ENCODE measurements at regions not wholly inside any gene's neighbourhood (a gene's known extent, or its start where the extent isn't known, plus 50 kb on each side); places are given as distances from the start of the nearest gene placed in this dataset.

DNA sequence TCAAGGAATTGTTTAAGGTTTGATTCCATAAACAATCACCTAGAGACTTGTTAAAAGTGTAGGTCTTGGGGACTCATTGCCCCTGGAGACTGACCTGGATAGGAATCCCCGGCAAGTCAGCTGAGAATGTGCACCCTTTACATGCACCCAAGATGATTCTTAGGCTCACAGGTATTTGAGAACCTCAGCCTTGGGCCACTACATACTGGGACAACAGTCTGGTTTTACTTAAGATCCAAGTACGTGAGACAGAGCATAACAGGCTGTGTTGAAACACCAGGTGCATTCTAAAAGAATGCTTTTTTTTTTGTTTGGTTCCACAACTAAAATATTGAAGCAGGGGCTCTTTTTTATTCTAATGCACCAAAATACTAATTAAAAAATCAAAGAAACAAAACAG lies 215.8 kb downstream of the TMX3 start:
- H3K9me3 ChIP-seq: no peaks in the 10 kb centered on the region
- no peaks in the 10 kb centered on the region for H3K36me3 ChIP-seq
- no peak for ATAC-seq
- H3K27ac ChIP-seq: no peak overlapping the region
- no peaks in the 10 kb centered on the region for H3K27me3 ChIP-seq
- H3K4me1 ChIP-seq: no peaks in the 10 kb centered on the region
- intact Hi-C loops (cut with DNase I): no loop called here
- TF ChIP-seq, protein P1, sequence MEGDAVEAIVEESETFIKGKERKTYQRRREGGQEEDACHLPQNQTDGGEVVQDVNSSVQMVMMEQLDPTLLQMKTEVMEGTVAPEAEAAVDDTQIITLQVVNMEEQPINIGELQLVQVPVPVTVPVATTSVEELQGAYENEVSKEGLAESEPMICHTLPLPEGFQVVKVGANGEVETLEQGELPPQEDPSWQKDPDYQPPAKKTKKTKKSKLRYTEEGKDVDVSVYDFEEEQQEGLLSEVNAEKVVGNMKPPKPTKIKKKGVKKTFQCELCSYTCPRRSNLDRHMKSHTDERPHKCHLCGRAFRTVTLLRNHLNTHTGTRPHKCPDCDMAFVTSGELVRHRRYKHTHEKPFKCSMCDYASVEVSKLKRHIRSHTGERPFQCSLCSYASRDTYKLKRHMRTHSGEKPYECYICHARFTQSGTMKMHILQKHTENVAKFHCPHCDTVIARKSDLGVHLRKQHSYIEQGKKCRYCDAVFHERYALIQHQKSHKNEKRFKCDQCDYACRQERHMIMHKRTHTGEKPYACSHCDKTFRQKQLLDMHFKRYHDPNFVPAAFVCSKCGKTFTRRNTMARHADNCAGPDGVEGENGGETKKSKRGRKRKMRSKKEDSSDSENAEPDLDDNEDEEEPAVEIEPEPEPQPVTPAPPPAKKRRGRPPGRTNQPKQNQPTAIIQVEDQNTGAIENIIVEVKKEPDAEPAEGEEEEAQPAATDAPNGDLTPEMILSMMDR (IDR thresholded peaks at IDR 0.05): no peak
- H3K4me3 ChIP-seq: no peak overlapping the region
- DNase-seq: no peak

DNA sequence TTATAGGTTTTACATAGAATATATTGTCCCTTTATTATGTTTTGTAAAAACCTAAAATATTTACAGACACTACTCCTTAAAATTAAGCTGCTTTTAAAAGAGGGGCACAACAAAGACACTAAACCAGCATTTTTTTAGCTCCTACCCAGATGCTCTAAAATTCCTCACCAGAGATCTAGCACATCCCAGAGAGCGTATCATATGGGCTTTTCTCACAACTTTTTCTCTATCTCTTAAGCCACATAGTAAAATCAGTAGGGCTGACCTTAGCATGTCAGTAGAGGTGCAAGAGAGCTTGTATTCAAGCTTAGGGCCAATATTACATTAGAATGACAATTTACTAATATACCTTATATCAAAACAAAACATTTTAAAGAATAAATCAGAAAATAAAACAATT lies 216.3 kb downstream of the TMX3 start:
- Histone ChIP-seq H3K9me3 (no peaks in the 10 kb centered on the region), H3K27ac (no peak overlapping the region), H3K4me3 (no peak overlapping the region), H3K4me1 (no peaks in the 10 kb centered on the region), H3K36me3 (no peaks in the 10 kb centered on the region), H3K27me3 (no peaks in the 10 kb centered on the region)
- DNase-seq (no peak), ATAC-seq (no peak)
- TF ChIP-seq, protein P1 (IDR thresholded peaks at IDR 0.05): no peak
- intact Hi-C loops (cut with DNase I): no loop called here

DNA sequence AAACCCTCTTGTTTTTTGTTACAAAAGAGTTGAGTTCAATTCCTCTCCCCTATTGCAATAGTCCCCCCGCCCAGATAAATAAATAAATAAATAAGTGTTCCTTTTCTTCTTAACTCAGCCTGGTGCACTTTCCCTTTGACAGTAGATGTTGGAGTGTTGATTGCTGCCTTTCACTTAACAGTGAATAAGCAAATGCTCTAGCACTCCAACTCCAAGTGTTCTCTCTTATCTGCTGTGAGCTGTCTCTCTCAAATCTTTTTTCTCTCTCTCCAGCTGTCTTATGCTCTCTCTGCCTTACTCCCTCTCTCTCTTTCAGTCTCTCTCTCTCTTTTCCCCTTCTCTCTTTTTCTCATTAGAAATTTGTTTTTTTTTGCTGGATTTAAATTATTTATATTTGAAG lies 216.7 kb downstream of the TMX3 start:
- TF ChIP-seq, protein P1 (IDR thresholded peaks at IDR 0.05): no peak
- intact Hi-C loops (cut with DNase I): no loop called here

DNA sequence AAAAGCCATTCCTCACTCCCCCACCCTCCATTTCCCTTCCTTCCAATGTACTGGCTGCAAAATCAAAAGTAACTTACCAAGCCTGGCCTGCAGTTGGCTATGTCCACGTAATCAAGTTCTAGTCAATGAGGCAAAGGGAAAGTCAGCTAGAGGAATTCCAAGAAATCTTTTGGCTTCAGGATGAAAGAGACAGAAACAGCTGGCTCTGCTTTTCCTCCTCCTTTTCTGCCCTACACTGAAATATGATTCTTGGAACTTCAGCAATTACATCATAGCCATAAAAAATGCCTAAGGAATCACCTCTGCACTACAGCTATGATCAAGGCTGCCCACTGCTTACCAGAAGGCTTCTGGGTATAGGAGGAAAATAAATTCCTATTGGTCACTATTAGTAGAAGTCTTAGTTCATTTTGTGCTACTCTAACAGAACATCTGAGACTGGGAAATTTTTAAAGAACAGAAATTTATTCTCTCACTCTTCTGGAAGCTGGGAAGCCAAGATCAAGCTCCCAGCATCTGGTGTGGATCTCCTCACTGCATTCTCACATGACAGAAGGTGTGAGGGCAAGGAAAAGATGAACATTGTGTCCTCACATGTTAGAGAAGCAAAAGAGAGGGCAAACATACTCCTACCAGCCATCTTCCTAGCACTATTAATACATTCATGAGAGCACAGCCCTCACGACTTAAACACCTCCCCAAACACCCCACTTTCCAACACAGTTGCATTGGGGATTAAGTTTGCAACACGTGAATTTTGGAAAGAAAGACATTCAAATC lies 219.9 kb downstream of the TMX3 start:
- H3K27ac ChIP-seq: peak overlapping the region in 1 of 2 donors; percentile 30
- H3K27me3 ChIP-seq: no peaks in the 10 kb centered on the region
- H3K4me3 ChIP-seq: no peak overlapping the region
- TF ChIP-seq, protein P1 (IDR thresholded peaks at IDR 0.05): no peak
- intact Hi-C loops (cut with DNase I): no loop called here
- DNase-seq: peak in 2 of 4 donors; percentile 77 to 86
- H3K36me3 ChIP-seq: no peaks in the 10 kb centered on the region
- H3K4me1 ChIP-seq: no peaks in the 10 kb centered on the region
- peak; percentile 72 for ATAC-seq
- no peaks in the 10 kb centered on the region for H3K9me3 ChIP-seq

More for the DNA sequence above, 216.7 kb downstream of the TMX3 start:
- Histone ChIP-seq H3K4me3 (no peak overlapping the region), H3K36me3 (no peaks in the 10 kb centered on the region), H3K4me1 (no peaks in the 10 kb centered on the region), H3K27ac (no peak overlapping the region), H3K9me3 (no peaks in the 10 kb centered on the region), H3K27me3 (no peaks in the 10 kb centered on the region)
- DNase-seq: no peak
- no peak for ATAC-seq

DNA sequence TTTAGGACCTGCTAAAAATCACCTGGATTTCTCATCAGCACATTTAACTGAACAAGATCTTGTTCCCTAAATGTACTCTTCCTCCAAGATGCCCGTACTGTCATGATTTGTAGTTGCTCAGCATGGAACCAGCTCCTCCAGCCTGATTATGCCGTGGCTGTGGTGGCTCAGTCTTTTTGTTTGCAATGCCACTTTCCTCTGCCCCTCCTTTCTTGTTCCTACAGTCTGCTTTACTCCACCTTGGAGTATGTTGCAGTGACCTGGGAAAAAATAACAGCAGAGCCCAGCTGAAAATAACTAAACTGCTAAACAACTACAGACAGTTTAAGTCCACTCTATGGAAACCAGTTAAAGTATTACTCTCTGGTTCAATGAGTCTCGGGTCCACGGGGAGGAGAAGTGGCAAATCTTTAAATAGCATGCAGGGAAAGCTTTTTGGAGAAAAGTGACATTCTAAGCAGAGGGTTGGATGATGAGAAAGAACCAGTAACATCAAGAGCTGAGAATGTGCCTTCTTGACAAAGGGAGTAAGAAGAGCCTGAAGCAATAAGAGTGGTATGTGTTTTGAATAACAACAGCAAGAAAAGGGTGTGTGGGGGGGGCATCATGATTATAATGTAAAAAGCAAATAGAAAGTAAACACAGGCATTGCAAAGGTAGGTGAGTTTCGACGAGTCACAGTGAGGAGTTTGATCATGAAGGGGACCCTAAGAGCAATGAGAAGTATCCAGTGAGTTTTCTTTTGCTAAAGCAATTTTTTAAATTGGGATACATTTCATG lies 225.7 kb downstream of the TMX3 start:
- ATAC-seq: no peak
- no peak overlapping the region for H3K4me3 ChIP-seq
- no peaks in the 10 kb centered on the region for H3K36me3 ChIP-seq
- H3K4me1 ChIP-seq: no peaks in the 10 kb centered on the region
- no peaks in the 10 kb centered on the region for H3K9me3 ChIP-seq
- H3K27ac ChIP-seq: no peak overlapping the region
- intact Hi-C loops (cut with DNase I): no loop called here
- TF ChIP-seq, protein P1 (IDR thresholded peaks at IDR 0.05): no peak
- DNase-seq: no peak
- H3K27me3 ChIP-seq: no peaks in the 10 kb centered on the region

All from left lung (tissue), 4 donors.